Fibroblast of peridontal ligament (primary cell): ENCODE measurements at regions not wholly inside any gene's neighbourhood (a gene's known extent, or its start where the extent isn't known, plus 50 kb on each side); places are given as distances from the start of the nearest gene placed in this dataset.
"Not testable (repeated sequence)": the region's sequence is repeated elsewhere in the genome, so short reads cannot be mapped to it uniquely, and the experiment has no call there.

Source experiments
- DNase-seq: peaks from one replicate; pipeline ENCODE4 v3.0.0-alpha.2; 2010; ENCODE audit errors: extremely low read depth

DNA sequence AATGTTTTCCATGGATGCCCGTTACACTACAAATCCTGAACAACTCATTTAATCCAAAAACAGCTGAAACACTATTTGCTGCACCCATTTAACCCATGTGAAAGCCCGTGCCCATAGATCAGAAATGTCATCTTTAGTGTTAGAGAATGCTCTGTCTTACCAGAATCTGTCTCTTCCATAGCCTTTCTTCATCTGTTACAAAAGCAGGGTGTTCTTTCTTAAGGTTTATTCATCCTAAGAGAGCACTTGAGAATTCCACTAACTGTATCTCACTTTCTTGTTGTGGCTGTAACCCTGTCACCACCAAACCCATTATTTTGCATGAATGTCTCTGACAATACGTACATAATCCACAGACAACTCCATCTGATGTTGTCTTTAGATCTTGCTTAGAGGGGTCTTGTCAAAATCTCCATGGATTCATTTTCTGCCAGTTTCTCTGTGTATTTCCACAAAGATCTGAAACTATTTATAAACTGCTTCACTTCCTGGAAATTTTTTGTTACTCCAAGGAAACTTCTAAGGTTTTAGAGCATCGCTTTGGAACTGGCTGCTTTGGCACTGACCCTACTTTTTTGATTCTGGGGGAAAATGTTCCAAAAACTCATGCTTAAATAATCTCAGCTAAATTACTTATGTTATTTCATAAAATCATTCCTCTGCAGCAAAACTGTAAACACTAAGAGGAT lies 167.8 kb upstream of the CCDC54 start:
- peak; percentile 67 for DNase-seq

DNA sequence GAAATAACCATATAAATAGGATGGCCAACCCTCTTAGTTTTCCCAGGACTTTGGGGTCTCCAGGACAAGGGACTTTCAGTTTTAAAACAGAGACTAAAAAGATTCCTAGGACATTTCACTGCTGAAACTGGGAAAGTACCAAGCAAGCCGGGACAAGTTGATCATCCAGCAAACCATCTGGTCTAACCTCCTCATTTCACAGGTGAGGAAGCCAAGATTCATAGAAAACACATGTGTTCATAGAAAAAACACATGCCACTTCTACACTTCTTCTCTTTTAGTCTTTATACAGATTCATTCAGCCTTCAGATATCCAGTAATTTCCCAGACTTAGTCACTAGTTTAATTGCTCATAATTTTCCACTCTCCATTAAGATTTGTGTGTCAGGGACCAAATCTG lies 165.6 kb upstream of the CCDC54 start:
- DNase-seq, result no peak

DNA sequence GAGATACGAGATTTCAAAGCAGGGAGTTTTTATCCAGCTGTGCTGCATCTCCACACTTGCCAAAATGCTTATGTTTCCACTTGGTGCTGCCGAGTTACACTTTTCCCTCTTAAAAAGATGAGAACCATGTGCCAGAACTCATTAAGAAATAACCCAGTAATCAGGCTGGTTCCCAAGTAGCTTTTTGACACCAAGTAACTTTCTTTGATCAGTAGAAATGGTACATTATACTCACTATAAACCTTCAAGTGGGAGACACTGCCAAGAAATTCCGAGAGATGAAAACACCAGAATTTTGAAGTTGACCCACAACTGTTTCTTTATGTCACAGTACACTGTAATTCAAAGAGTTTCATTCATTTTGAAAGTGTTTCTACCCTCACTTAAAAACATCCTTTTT lies 164.6 kb upstream of the CCDC54 start:
- no peak for DNase-seq

DNA sequence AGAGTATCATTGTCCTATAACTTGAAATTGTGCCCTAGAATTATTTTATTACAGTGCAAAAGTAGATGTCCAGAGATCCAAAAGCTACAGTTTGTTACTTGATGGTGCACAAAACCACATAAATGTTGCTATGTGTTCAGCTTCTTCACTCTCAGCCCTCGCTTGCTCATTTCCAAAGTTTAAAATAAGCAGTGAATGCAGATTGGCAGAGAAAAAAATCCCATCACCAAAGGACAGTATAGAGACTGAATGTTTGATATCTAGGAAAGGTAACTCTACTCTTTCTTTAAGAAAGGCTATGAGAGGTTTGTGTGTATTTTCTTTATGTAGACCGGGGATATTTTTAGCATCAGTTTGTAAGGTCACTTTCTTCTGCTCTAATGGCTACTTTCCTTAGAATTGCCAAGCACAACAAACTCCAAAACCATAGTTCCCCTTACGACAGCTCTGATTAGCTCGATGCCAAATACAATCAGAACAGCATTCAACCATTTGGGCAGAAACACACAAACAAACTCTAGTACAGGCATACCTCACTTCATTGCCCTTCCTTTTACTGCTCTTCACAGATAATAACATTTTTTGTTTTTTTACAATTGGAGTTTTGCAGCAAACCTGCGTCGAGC lies 164.1 kb upstream of the CCDC54 start:
- DNase-seq, result peak; percentile 61

DNA sequence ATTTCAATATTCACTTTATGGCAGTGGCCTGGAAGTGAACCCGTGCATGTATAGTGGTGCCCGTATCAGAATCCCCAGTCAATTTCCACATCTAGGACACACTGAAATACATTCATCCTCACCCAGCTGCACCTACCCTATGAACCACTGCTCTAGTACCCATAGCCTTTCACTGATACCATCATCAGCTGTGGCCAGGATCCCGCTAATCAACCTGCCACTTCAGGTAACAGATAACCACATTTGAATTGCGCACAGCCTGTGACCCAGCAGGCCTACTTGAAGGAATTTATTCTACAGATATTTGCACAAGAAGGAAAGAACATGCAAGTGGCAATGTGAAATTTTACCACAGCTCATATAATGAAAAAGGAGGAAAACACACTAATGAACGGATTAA lies 161.0 kb upstream of the CCDC54 start:
- no peak for DNase-seq

DNA sequence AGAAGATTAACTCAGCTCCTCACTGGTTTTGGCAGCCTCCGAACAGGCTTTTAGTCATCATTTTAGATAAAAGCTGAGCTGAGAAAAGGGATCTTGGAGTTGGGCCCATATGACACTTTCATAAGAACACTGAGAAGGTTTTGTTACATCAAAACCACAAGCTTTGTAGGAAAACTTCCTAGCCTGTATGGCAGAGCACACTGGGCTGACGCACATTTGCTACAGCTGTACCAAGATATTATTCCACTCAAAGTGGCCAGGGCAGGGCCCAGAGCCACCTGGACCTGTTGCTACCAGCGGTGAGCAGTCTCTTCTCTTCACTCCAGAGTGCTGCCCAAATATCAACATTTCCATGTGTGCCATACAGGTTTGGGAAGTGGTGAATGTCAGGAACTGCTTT lies 160.5 kb upstream of the CCDC54 start:
- DNase-seq, result peak; percentile 99

DNA sequence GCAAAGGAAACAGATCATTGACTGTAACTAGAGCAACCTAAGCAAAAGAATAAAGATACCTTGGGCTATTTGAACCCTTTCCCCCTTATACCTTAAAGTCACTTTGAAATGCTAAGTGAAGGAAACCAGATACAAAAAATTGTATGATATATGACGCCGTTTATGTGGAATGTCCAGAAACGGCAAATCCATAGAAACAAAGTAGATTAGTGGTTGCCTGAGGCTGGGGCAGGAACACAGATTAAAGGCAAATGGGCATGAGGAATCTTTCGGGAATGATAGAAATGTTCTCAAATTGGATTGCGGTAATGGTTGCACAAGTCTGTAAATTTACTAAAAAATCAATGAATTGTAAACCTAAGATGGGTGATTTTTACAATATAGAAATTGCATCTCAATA lies 160.1 kb upstream of the CCDC54 start:
- DNase-seq, result peak; percentile 98

DNA sequence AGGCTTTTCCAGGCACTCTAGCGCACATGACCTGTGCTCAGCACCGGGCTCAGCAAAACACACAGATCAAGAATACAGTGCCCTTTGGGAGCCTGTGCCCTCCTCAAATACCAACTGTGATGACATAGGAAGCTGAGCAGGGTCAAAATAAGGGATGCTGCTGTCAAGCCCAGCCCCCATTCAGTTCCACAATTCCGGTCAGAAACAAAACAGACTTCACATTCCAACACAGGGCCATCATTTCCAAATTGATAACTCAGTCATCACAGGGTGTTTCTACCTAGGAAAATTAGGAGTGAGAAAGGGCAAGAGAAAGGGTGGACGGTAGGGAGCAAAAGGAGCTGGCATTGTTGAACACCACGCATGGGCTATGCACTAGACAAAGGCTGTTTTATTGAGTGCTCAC lies 158.4 kb upstream of the CCDC54 start:
- DNase-seq, result no peak

DNA sequence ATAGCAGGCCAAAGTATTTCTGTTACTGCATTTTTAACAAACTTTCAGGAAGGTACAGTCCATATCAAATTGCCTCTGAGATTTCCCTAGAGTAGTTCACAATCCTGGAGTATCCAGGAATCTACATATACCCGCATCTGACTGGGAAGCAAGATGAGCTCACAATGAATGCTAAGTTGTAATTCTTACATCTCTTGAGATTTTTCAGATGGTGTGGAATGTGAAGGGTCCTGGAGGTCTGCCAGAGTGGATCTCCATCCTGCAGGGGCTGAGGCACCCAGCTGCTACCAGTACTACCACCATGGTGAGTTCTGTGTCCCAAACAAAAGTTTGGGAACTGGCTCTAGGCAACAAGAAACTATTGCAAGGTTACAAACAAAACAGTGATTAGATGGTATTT lies 156.7 kb upstream of the CCDC54 start:
- DNase-seq, result peak; percentile 52

DNA sequence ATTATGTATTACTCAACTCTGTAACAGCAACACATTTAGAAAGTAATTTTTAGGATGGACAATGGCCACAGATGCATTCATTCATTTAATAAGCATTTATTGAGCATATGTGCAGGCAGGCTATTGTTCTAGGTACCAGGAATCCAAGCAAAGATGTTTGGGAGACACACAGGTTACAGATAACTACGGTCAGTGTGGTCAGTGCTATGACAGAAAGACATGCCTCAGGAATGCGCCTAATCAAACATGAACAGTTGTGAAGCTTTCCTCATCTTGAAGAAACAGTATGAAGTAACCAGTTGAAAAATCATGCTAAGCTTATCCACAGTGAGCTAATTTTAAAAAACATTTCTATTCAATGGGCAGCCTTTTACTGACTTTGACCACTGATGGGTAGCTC lies 155.4 kb upstream of the CCDC54 start:
- peak; percentile 37 for DNase-seq

DNA sequence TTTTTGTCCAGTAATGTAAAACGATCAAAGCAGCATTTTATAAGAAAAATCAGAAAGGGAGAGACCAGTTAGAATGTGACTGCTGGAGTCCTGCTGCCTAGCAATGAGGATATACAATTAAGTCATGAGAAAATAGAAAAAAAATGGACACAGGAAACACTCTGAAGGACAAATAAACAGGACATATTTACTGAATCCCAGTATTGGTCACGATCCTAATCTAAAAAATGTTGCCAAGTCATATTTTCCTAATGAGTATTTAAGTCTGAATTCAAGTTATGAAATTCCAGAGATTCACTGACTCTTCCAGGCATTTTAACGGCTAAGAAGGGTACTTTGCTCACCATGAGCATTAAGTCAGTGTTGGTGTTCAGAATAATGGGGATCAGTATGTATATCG lies 154.3 kb upstream of the CCDC54 start:
- DNase-seq, result peak; percentile 79

DNA sequence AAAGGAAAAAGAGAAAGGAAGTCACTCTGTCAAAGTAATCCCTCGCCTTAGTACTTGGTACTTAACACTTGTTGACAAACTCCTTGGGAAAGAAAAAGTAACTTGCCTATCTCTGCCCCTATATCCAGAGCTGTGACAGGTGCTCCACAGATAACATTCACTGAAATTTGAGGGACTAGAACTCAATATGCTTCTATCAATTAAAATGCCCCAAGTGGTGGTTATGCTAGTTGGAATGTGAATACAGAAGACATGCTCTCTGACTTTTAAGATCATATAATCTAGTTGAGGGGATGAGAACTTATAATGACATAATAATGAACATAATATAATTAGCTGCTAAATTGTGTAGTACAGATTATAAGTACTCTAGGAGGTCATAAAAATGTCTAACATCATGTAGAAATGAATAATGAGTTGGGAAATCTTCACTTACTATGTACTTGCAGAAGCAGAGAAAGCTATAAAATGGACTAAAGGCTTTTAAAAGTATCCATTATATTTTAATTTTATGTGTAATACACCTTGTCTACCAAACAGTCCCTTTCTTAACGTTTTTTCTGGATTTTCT lies 153.1 kb upstream of the CCDC54 start:
- no peak for DNase-seq

DNA sequence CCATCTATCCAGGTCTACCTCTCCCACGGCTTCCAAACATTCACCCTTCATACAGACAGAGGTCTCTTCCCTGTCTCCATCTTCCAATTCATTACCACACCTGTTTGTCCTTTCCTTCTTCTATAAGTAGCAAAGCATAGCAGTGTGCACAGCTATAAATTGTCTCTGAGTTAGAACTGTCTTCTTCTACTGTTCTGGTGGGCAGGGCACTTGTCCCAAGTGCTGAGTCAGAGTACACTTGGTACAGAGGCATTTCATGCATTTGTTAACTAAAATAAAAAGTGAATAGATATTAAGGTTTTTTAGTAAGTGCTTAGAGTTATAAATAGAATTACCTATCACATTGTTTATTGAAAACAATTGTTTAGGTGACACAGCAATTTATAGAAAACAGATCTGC lies 150.1 kb upstream of the CCDC54 start:
- DNase-seq, result peak; percentile 42

DNA sequence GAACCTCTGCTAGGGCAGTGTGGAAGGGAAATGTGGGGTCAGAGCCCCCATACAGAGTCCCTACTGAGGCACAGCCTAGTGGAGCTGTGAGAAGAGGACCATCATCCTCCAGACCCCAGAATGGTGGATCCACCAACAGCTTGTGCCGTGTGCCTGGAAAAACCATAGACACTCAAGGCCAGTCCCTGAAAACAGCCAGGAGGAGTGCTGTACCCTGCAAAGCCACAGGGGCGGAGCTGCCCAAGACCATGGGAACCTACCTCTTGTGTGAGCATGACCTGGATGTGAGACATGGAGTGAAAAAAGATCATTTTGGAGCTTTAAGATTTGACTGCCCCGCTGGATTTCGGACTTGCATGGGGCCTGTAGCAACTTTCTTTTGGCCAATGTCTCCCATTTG lies 143.4 kb upstream of the CCDC54 start:
- DNase-seq, result not testable (repeated sequence)

DNA sequence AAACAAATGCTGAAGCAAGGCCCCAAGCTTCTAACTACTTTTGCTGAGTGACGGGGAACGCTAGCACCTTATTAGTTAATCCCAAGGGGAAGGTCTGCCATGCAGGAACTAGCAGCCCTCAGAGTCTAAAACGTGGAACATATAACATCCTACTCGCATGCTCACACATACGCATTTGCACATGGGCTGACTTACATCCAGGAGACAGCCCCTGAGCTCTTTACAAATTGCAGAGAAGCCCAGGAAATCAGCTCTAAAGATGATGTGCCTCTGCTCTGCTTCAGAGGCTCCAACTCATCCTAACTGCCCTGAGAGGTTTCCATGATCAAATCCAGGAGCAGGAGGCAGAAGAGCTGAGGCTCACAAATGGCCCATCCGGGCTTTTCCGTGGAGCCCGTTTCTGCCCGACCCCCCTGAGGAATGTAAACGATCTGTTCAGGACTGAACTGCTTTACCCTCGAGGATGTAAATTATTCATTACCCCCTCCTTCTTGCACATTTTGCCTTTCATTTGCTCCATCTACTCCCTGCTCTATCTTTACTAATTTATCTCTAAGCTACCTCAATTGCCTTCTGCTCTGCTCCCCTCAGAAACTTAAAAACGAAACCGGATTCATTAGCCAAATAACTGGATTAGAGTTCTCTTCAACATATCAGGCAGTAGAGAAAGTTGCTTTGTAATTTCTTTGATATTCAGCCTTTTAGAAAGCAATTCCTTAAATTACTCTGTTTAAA lies 141.9 kb upstream of the CCDC54 start:
- no peak for DNase-seq

DNA sequence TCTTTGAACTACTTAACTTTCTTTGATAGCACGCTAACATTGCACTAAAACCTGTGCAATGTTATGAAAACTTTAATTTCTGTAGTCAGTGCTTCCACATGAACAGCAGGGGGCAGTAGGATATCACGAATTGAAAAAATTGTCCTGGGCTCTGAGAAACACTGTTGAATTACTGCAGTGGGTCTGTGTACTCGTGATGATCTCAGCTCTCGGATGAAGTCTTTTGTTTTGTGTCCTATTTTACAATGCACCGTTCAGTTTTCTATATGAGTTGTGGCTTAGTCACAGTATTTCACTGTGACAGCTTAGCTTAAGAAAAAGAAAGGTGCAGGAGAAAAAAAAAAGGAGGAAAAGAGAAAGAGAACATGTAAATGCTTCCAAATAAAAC lies 141.3 kb upstream of the CCDC54 start:
- peak; percentile 95 for DNase-seq

DNA sequence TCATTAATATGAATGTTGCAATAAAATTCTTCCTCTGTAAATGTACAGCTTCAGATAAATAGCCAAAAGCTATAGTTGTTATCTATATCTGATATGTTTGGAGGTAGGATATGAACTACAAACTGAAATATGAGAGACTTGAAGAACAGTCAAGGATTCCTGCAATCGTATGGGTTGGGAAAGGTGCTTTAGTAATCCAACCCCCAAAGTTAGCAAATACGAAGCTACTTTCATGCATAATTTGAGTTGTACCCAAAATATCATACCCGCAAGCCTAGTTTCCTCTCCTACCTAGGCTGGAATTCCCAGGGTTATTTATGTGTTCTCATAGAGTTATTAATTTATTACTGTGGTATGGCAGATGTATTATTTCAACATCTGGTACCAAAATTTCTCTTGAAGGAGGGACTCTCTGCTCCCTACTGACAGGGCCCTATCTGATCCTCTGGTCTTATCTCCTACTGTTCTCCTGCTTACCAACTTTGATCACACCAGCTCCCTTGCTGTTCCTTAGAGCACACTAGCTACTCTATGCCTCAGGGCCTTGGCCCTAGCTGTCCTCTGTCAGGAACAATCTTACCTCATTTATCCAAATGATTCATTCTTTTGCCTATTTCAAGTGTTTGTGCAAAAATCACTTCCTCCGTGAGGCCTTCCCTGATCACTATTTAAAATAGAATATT lies 140.4 kb upstream of the CCDC54 start:
- DNase-seq, result no peak

DNA sequence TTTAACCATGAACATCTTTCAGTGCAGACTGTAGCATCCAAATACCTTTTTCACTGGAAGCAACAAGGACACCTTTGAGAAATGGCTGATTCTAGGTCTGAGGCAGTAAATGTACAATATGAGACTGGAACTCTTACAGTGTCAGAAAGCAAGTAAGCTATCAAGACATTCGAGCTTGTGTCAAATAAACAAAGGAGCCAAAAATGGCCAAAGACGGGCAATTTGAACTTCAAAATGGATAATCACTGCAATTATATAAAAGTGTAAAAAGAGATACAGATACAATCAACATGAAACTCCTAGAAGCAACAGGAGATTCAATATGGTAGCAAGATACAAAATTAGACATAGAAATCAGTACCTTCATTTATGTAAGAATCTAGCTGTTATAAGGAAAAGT lies 138.5 kb upstream of the CCDC54 start:
- DNase-seq, result no peak

DNA sequence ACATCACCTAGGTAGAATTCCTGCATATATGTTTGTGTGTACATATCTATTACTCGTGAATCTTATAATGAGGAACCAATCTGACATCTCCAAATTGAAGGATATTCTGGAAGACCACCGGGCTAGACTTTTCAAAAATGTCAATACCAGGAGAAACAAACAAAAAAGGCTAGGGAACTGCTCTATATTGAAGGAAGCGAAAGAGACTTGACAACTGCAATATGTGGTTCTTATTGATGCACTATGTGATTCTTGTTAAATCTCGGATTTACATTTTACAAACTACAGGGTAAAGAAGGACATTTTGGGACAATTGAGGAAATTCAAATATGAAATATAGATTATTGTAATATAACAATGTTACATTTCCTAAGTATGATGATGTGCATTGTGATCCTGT lies 137.5 kb upstream of the CCDC54 start:
- no peak for DNase-seq

DNA sequence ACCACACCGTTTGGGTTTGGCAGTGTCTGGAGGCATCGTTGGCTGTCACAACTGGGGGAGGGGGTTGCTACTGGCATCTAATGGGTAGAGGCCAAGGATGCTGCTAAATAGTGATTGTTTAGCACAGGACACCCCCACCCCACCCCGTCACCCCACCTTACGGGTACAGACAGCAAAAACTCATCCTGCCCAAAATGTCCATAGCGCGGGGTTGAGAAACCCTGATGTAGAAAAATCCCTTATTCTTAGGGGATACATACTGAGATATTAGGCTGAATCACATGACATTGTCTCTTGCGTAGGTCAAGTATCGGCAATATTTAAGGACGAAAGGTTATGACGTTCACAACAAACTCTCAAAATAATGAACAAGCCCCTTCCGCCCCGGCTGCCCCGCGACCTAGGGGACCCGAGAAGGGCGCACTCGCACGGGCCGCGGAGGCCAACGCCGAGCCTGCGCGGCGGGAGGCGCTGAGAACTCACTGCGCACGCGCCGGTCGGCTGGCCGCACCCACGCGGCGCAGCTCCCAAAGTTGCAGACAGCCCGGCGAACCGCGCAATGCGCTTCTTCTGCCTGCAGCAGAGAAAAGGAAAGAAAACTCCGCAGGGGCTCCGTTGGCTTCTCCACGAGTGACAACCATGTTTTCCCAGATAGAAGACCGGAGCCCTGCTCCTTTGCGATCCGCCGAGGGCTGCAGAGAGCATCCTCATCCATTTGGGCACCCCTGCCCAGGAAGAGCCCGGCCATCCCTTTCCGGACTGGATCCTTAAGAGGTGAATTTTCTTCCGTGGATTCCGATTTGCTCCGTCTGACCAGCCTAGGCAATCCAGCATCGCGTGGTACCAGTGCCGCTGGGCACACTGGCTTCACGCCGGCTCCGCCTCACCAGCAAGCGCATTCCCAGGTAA lies 136.8 kb upstream of the CCDC54 start:
- DNase-seq, result peak; percentile 76

DNA sequence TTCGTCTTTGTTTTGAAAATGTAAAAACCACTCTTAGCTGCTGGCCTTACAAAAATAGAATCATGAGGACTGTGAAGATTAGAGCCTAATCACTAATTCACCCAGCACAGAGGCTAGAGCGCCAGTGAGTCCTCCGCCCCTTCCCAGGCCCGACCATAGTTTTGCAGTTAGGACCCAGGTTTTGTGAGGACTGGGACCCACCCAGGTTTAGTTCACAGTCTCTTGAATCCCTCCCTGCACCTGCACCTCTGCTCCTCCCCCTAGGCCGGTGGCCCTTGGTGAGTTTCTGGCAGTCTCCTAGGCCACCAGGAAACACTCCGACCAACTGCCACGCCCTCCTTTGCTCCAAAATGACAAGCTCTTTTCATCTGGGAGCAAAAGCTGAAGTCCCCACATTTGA lies 136.0 kb upstream of the CCDC54 start:
- no peak for DNase-seq
